ENCODE measurements at regions not wholly inside any gene's neighbourhood (a gene's known extent, or its start where the extent isn't known, plus 50 kb on each side); places are given as distances from the start of the nearest gene placed in this dataset.

DNA sequence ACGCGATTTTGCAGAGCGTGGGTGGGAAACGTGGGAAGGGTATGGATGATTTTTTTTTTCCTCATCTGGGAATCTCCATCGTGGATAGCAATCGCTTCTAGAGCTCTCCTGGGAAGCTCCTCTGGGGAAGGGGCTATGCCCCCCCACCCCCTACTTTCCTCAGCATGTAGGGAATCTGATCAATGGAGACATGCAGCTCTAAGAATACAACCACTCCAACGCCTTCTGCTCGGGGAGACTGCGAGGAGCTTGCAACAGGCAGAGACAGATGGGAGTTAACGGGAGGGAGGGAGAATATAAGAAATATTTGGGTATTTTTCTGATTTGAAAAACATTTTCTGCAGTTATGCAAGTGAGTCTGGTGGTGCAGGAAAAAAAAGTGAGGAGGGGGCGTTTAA is 104.6 kb upstream of the HSD17B12 start:
- DNase-seq (ENCODE audit: low spot score) = no peak

DNA sequence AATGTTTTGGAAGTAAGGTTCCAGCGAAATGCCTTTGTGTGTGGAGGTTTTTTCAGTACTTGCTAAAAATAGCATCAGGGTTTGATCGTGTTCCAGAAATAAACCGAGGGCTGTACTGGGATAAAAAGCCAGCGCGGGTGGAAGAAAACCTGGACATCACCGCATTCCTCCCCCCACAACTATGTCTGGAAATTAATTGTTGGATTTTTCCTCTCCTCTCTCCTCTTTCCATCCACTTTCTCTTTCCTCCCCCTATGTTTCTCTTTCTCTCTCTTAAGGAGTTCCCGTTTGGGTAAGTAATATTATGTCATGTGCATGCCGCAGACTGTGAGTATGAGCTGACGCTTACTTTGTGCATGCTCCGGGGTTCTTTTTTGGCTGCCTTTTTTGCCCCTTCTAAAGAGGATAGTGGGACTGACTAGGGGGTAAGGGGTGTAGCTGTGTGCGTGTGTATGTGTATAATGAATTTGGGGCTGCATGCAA is 104.2 kb upstream of the HSD17B12 start:
- DNase-seq (ENCODE audit: low spot score) = no peak

DNA sequence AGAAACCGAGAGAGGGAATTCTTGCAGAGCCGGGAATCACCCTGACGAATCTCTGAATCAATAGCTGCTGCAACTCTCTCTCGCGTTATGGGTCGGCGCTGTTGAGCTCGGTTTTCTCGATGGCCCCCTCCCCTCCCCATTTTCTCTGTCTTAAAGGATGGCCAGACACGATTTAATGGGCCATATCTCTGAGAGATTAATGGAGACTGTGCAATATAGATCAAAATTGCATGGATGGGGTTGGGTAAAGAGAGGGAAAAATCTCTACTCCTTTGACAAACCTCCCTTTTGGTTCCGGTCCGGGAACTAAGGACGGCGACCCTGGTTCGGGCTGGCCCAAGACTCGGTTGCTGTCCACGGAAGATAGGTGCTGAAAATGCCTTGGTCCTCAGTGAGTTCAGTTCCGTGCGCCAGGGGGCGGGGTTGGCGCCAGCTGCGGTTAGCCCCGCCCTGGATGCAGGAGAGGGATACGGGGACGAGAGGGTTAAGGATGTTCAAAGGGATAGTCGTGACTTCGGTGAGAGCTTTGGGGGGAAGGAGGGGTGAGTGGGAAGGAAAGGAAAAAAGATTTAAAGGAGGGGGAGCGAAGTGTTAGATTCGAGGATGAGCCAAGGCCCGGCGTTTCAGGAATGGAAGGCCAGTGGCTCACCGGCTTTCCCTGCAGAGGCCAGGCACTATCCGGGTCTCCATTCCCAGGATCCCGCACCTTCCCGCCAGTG is 103.6 kb upstream of the HSD17B12 start:
- DNase-seq (ENCODE audit: low spot score) = peak; percentile 71

DNA sequence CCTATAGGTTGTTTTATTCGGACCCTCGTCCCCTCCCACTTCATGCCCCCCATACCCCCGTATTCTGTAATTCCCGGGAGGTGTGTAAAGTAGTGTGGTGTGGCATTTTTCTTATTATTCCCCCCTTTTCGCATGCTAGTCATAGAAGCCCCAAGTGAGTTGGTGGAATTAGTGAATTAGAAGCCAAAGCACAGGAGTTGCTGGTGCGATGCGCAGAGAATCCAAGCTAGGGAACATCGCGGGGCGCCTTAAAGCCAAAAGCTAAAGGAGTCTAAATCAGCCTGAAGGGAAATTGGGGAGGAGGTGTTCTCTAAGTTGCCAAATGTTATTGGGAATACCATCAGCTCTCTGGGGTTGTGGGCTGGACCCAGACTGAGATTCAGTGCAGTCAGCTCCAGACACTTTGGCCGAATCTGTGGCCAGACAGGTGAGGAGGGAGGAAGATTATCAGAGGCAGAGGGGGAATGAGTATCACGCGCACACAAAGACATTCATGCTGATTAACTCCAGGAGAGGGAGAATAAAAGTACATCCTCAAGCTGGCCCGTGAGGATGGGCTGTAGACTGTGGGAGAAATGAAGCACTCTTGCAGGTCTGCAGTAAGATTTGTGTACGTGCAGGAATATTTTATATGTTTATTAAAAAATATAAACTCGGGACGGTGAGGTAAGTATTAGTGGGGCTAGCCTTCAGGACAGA is 102.8 kb upstream of the HSD17B12 start:
- no peak for DNase-seq (ENCODE audit: low spot score)

DNA sequence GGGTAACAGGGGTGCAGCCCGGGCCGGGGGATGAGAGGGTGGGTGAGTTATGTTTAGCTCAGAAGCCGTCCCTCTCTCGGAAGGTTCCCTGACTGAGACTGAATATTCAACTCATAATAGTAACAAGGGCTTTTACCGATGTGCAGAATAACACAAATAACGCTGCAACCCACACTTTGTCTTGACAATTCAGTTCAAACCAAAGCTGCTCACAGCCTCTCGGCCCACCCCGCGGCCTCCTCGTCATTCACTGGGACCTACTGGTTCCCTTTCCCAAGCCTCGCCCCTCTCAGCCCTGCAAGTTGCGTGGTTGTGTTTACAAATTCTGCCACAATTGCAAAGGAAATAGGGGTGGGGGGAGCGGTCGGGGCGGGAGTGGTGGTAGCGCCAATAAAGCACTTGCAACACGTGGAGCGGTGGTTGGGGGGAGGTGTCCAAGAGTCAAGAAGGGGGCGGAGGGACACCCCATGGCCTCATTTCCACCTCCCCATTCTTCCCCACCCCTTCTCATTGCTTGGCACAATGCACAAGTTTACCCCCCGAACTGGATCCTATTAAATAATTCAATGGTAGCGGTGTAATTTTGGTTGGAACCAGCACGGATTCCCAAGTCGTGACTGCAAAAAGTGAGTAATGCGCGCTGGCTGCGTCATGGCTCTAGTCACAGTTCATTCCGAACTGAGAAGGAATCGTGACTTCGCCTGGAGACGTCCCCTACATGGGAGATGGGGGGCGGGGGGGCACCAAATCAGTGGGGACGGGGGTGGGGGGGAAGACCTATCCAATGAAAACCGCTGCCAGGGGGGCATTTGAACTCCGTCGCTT is 102.0 kb upstream of the HSD17B12 start:
- DNase-seq (ENCODE audit: low spot score) = no peak

DNA sequence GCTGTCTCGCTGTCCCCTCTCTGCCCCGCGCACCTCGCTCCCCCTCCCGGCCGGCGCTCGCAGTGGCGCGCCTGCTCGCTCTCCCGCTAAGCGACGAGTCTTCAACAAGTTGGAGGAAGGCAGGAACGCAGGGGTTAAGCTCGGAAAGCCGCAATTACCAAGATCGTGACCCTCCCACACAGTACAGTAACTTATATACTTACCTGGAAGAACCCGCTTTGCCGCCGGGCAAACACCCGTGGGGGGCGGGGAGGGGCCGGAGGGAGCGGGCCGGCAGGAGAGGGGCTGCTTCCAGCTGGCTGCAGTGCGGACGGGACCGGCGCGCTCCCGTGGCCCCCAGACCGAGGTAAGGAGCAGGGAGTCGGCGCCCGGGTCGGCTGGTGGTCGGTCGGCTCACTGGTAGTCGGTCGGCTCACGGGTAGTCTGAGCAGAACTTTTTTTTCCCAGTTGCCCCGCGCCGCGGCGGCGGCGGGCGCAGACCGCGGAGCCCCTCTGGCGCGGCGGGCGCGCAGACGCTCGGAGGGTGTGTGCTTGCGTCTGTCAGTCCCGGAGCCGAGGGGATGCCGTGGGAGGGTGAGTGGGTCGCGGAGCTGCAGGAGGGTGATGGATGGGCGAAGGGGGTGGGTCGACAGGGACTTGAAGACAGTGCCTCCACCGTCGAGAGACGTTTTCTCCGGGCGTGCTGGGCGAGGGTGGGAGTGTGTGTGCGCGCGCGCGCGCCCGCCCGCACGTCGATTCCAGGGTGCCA is 101.2 kb upstream of the HSD17B12 start:
- no peak for DNase-seq (ENCODE audit: low spot score)

DNA sequence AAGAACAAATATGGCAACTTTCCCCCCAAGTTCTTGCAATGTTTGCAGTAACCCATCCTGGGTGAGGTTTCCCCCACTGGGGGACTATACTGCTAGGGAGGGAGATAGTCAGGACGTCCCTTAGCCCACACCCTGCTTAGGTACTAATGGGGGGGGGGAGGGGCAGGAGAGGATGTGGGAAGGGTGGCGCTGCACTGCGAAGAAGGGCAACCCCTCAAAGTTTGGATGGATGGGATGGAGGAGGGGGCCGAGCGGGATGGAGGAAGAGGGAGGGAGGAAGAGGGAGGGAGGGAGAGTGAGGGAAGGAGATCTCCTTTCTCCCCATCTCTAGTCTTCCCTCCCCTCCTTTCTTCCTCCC is 100.6 kb upstream of the HSD17B12 start:
- DNase-seq (ENCODE audit: low spot score) = no peak

DNA sequence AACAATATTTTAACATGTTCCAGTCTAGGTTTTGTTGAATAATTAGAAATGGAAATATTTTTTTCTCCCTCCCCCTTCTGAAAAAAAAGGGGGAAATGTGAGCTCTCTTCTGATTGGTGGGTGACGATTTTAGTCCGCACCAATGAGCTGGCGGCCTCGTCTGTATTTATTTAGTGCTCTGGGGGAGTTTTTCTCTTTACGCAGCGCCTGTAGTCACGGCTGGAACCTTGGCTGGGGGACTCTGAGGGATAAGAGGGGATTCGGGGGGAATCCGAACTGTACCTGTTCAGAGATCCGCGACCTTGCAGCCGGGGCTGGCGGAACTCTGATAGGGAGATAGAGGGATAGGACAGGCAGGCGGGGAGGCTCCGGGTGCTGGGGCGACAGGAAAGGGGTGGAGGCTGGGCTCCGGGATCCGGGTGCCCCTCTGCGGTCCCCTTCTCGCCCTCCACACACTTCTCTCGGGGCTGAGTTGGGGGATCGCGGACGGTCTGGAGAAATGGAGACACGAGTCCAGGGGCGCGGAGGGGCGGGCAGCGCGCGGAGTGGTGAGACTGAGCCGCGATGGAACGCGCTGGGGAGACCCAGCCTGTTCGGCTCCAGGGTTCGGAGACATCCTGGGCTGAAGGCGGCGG is 99.7 kb upstream of the HSD17B12 start:
- no peak for DNase-seq (ENCODE audit: low spot score)

DNA sequence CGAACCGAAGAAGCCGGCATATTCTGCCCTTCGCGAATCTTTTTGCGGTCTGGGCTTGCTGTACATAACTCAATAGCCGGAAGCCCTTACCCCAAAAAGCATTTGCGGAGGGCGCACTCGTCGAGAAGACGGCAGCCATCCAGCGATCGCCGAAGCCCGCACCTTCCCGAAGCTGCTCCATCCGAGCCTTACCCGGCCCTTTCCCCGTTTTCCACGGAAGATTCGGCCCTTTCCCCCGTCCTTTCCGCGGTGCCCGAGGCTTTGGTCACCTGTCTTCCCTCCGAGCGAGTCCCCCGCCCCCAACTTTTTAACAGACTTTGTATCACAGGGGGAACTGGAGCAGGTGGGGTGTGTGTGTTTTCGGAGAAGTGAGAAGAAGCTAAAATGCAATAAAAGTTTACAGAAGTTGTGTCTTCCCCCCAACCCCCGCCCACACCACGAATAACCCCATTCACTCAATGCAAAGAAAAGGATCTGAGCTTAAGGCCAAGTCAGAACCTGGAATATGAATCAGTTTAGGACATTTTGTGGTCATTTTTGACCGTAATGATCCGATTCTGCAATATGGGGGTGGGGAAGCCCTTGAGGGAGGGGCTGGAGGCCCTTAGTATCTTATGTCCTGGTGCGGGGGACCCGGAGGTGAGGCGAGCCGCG is 99.0 kb upstream of the HSD17B12 start:
- DNase-seq (ENCODE audit: low spot score) = no peak

DNA sequence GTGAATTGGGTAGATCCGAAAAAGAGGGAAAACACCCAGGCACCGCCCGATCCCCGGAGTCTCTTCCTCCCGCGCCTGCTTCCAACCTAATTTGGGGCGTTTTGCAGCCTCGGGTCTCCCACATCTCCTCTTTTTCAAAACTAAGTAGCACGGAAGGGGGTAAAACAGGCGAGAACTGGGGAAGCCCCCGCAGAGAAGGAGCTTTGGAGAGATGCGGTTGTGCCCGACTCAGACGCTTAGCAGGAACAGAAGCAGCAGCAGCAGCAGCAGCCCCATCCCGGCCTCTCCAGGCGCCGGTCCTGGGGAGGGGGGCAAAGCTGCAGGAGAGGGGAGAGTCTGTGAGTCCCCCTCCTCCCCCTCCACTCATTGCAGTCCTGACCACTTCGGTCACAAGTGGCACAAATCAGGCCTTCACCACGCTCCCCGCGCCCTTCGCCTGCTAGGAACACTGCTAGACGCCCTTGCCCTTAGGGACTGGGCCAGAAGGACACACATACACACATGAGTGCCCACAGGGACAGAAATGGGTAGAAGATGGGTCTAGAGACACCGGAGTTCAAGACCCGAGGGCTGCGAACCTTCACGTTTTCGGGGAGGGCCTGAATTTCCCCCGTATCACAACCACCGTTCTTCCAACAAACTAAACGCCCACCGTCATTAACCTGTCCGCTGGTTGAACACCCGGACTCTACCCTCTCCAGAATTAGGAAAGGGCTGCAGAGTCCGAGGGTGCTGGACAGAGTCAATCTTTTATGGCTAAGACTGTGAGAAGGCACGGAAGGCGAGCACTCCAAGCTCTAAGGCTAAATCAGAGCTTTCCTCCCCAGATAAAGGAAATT is 98.3 kb upstream of the HSD17B12 start:
- no peak for DNase-seq (ENCODE audit: low spot score)

DNA sequence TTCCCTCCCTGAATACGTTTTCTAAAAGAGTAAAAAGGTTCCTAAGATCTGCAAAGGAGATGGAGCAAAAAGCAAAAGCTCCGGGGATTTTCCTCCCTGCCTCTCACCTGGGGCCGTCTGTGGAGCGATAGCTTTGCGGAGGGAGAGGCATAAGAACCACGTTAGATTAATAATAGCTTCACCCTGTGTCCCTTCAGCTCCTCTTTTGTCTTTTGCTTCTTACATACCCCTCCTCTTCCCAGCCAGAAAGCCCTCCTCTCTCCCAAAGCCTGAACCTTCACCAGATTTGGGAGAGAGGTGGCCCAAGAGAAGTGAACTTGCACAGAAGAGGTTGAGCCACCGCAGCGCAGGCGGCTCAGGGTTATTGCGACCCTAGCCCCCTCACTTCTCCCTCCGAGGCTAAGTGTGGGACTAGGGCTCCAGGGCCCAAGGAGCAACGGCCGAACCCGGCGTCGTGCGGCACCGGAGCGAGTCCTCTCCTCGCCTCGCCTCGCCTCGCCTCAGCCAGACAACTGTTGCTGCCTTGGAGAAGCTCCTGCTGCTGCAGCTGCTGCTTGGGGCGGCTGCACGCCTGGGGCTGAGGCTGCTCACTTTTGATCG is 97.6 kb upstream of the HSD17B12 start:
- no peak for DNase-seq (ENCODE audit: low spot score)

DNA sequence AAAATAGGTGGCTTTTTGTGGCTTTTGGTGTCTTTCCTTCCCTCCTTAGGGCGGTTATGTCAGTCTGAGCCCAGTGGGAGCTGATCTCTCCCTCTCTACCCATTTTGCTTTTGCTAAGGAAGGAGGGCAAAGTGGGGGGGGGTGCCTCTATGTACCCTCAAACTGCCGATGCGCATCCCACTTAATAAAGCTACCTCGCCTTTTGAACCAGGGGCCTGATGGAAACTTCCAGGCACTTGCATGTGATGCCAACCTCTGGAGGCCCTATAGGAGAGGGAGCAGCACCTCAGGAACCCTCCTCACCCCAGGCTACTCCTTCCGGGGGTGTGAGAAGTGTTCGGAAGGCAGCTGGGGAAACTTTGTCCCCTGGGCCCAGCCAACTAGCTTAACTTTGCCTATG is 97.0 kb upstream of the HSD17B12 start:
- DNase-seq (ENCODE audit: low spot score) = no peak

DNA sequence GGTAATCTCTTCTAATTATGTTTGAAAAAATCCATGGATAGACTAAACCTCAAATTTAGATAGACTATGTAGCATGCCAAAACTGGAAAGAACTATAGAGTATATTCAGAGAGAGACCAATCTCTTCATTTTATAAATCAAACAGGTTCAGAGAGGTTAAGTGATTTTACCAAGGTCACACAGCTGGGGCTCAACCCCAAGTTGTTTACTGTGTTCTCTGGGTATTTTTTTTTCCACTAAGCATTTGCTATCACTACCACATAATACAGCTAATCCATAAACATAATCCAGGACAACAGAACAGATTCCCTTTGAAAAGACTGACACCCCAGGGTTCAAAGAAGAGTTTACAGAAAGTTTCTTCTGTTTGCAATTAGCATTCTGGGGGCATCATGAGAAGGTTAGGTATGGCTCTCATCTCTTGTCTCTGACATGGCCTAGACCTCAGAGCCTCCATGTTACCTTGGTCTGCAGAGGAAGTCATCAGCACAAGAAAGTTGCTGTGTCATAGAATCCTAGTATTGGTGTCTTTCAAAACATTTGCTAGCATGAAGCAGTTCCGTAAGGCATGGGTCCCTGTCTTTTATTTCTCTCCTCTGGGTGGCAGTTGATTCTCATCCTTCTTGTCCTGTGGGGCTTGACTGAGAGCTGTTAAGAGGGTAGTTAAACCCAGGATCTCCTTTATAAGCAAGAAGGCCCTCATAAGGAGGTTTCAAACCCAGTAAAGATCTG is 94.5 kb upstream of the HSD17B12 start:
- no peak for DNase-seq (ENCODE audit: low spot score)

DNA sequence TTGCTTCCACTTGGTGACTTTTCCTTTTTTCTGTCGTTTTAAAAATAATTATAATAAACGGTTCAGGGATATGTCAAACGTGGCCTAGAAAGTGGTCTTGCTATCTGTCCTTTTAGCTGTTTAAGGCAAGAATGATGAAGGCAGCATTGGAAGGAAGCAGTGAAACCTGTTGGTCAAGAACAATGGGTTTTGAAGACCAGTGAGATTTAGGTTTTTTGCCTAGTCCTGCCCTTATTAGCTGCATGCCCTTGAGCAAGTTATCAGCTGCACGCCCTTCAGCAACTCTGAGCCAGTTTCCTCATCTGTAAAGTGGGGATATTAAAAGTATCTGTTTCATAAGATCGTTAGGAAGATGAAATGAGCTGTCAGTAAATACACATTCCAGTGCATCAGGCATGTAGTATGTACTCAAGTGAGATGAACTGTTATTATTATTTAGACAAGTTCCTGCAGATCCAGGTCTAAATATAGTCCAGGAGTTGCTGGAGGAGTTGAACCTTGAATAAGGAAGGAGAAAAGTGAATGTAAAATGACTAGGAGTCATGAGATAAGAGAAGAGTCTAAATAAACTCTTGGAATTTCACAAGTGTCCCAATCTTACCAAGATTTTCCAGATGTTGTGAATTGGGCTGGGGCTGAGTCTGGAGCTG is 90.8 kb upstream of the HSD17B12 start:
- DNase-seq (ENCODE audit: low spot score) = no peak

DNA sequence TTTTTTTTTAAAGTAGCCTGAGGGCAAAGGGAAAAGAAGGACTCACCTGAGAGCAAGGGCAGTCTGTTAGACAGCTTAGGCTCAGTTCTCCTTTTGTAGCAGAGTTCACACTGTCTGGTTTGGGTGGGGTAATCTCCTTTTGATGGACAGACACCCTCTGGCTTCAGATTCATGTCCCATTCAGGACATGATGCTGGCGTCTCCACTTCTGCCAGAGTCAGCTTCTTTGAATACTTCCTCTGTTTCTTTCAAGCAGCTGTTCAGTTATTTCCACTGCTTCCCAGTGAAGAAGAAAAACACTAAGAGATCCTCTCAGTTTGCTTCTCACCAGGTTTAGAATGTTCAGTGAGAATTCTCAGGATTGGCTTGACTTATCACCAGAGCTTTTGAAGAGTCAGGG is 79.0 kb upstream of the HSD17B12 start:
- DNase-seq (ENCODE audit: low spot score) = no peak

DNA sequence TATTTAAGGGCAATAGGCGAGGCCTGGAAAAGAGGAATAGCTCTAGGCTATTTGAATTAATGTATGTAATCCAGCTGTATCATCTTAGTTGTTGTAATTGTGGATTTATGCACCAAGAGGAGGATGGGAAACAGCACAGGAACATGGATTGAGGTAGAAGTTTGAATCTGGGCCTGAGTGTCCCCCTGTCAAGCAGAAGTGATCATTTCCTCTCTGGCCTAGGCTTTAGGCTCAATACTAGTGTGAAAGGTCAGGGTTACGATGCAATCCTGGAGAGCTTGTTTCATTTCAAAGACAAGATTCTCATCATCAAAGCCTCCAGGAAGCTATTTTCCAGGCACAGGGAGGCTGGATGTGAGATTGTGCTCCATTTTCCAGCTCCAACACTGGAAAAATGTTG is 77.9 kb upstream of the HSD17B12 start:
- DNase-seq (ENCODE audit: low spot score) = no peak

DNA sequence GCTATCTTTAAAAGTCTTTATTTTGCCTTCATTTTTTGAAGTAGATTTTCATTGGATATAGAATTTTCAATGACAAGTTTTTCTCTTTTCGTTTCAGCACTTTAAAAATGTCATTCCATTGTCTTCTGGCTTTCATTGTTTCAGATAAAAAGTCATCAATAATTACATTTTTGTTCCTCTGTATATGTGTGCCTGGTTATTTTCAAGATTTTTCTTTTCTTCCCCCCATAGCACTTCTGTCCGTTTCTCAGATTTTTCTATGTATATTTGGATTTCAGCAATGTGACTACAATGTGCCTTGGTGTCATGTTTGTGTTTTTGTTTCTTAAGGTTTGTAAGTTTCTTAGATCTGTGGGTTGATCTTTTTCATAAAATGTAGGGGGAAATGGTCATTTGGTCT is 66.3 kb upstream of the HSD17B12 start:
- DNase-seq (ENCODE audit: low spot score) = no peak

DNA sequence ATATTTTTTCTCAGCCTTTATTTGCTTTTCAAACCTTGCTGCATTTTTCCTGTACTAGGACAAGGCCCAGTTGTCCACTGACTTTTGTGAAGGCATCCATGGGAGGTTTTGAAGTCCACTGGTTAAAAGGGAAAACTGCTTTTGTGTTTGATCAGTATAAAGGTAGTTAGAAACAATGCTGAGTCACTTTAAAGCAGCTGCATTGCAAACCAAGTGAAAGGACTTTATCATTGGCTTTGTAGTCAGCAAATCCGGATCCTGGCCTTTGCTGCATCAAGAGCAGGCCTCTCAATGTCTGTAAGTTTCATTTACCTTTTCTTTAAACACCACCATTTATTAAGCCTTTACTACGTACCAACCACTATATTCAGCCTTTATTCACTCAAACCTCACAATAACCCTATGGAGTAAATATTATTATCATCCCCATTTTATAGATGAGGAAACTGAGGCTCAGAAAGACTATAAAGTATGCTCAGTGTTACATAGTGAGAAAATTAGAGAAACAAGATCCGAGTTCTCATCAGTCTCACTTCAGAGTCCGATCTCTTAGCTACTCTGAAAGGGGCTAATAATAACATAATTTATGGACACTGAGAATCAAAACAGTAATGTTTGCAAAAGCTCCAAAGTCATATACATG is 60.6 kb upstream of the HSD17B12 start:
- DNase-seq (ENCODE audit: low spot score) = no peak

All from COLO829 (cell line).